ENCODE measurements at regions not wholly inside any gene's neighbourhood (a gene's known extent, or its start where the extent isn't known, plus 50 kb on each side); places are given as distances from the start of the nearest gene placed in this dataset.

DNA sequence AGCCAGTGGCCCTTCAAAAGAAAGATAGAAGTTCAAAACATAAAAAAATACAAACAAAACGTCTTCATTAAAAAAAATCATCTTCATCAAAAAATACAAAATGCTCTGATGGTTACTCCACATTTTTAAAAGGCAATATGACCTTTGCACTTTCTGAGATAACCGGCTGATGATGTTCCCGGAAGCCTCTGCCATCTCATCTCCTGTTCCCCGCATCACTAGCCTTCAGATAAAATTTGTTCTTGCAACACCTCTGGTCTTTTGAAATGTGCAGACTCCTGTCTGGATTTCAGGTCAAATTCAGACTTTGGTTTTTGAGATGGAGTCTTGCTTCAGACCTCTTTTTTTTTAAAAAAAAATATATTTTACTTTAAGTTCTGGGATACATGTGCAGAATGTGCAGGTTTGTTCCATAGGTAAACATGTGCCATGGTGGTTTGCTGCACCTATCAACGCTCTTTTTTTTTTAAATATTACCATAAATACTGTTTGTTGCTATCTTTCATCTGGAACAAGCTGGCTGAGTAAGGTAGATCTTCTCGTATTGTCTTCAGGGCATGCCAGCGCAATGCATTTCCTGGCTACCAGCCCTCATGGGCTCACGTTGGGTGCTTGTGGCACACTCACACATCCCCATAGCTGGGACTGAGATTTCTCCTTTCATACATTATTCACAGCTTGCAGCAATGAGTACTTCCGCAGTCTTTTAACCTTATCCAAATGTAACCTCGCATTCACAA is 418.9 kb upstream of the ARGLU1 start:
- 93% methylated on average over 10 of the region's 10 CpGs for WGBS
- no peak for DNase-seq (ENCODE audit: low read depth in 6 of 9, low spot score in 9 of 9)
- Histone ChIP-seq H3K4me3 (ENCODE audit: low read length in 2 of 2) (no peak overlapping the region), H3K27ac (ENCODE audit: low read depth in 1 of 2, low read length in 1 of 2) (no peak overlapping the region), H3K27me3 (ENCODE audit: control insufficient read depth in 2 of 2, insufficient read depth in 1 of 2, low read length in 1 of 2) (no peaks in the 10 kb centered on the region), H3K9me3 (ENCODE audit: control insufficient read depth in 2 of 2, insufficient read depth in 1 of 2, low read length in 1 of 2) (no peaks in the 10 kb centered on the region), H3K4me1 (ENCODE audit: control insufficient read depth in 2 of 2, insufficient read depth in 2 of 2, low read length in 2 of 2) (no peaks in the 10 kb centered on the region), H3K36me3 (ENCODE audit: control insufficient read depth in 2 of 2, insufficient read depth in 2 of 2, low read length in 1 of 2) (no peaks in the 10 kb centered on the region)

DNA sequence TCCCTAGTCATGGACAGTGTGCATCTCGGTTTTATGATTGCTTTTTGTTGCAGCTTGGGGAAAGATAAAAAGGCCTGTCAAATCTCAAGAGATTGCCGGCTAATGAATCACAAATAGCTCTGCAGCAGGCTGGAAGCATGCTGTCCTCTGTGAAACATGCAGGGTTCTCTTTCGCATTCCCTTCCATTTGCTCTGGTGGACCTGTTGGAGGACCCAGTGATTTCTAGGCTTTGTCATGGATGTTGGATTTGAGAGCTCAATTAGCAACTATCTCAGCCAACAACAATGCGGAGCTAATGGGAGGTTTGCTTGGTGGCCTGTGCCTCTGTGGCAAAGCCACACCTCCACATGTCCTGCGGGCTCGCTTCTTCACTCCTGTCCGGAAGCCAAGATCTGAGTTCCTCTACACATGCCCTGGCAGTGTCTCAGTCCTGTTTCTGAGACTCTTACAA is 418.1 kb upstream of the ARGLU1 start:
- Histone ChIP-seq H3K4me1 (ENCODE audit: control insufficient read depth in 2 of 2, insufficient read depth in 2 of 2, low read length in 2 of 2) (no peaks in the 10 kb centered on the region), H3K27me3 (ENCODE audit: control insufficient read depth in 2 of 2, insufficient read depth in 1 of 2, low read length in 1 of 2) (no peaks in the 10 kb centered on the region), H3K9me3 (ENCODE audit: control insufficient read depth in 2 of 2, insufficient read depth in 1 of 2, low read length in 1 of 2) (no peaks in the 10 kb centered on the region), H3K4me3 (ENCODE audit: low read length in 2 of 2) (no peak overlapping the region), H3K36me3 (ENCODE audit: control insufficient read depth in 2 of 2, insufficient read depth in 2 of 2, low read length in 1 of 2) (no peaks in the 10 kb centered on the region), H3K27ac (ENCODE audit: low read depth in 1 of 2, low read length in 1 of 2) (no peak overlapping the region)
- no peak for DNase-seq (ENCODE audit: low read depth in 6 of 9, low spot score in 9 of 9)
- WGBS = 97% methylated on average over 7 of the region's 7 CpGs

DNA sequence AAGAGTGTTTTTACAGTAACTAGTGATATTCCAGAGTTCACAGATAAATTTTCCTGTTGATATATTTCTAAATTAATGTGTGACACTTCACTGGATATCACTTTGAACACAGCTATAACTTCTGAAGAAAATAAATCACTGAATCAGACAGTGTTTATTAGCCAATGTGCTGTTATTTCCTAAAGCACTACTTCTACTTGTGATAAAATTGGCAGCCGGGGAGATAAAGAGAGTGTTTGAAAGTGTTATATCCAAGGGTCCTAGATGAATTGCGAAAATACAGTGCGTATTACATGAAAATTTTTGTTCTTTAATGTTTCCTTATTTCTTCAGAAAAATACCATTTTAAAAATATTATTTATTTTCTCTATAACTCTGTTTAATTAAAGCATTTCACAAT is 417.5 kb upstream of the ARGLU1 start:
- H3K4me1 ChIP-seq (ENCODE audit: control insufficient read depth in 2 of 2, insufficient read depth in 2 of 2, low read length in 2 of 2) = no peaks in the 10 kb centered on the region
- DNase-seq (ENCODE audit: low read depth in 6 of 9, low spot score in 9 of 9) = no peak
- WGBS = 94% methylated on average over 3 of the region's 3 CpGs
- no peaks in the 10 kb centered on the region for H3K36me3 ChIP-seq (ENCODE audit: control insufficient read depth in 2 of 2, insufficient read depth in 2 of 2, low read length in 1 of 2)
- H3K27ac ChIP-seq (ENCODE audit: low read depth in 1 of 2, low read length in 1 of 2) = no peak overlapping the region
- no peaks in the 10 kb centered on the region for H3K27me3 ChIP-seq (ENCODE audit: control insufficient read depth in 2 of 2, insufficient read depth in 1 of 2, low read length in 1 of 2)
- H3K4me3 ChIP-seq (ENCODE audit: low read length in 2 of 2) = no peak overlapping the region
- no peaks in the 10 kb centered on the region for H3K9me3 ChIP-seq (ENCODE audit: control insufficient read depth in 2 of 2, insufficient read depth in 1 of 2, low read length in 1 of 2)

DNA sequence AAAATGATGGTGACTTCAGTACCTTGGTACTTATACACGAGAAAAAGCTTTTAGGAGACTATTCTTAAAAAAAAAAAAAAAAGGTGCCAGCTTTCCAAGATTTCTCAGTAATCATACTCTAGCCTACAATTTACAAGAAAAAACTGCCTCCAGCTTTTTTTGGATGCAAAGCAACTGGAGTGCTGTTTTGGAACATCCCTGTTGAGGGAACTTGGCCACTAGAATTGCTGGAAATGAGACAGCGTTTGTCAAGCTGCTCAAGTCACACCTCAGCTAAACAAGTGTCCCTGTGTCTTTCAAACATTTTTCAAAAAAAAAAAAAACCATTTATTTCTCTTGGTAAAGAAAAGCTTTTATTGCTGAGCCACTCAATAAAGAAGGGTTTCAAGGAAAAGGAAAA is 413.1 kb upstream of the ARGLU1 start:
- H3K27me3 ChIP-seq (ENCODE audit: control insufficient read depth in 2 of 2, insufficient read depth in 1 of 2, low read length in 1 of 2) = no peaks in the 10 kb centered on the region
- H3K4me3 ChIP-seq (ENCODE audit: low read length in 2 of 2) = no peak overlapping the region
- no peaks in the 10 kb centered on the region for H3K36me3 ChIP-seq (ENCODE audit: control insufficient read depth in 2 of 2, insufficient read depth in 2 of 2, low read length in 1 of 2)
- no peaks in the 10 kb centered on the region for H3K4me1 ChIP-seq (ENCODE audit: control insufficient read depth in 2 of 2, insufficient read depth in 2 of 2, low read length in 2 of 2)
- WGBS = 89% methylated on average over 2 of the region's 2 CpGs
- H3K9me3 ChIP-seq (ENCODE audit: control insufficient read depth in 2 of 2, insufficient read depth in 1 of 2, low read length in 1 of 2) = no peaks in the 10 kb centered on the region
- no peak overlapping the region for H3K27ac ChIP-seq (ENCODE audit: low read depth in 1 of 2, low read length in 1 of 2)
- DNase-seq (ENCODE audit: low read depth in 6 of 9, low spot score in 9 of 9) = no peak

DNA sequence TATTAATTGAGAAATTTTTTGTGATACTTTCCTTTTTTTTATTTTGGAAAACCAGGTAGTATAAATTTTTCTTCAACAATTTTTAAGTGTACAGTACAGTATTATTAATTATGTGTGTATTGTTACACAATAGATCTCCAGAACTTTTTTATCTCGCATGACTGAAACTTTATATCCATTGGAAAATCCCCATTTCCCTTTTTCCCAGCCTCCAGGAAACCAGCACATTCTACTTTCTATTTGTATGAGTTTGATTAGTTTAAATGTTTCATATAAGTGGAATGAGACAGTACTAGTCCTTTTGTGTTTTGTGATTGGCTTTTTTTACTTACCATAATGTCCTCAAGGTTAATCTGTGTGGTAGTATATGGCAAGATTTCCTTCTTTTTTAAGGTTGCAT is 399.5 kb upstream of the ARGLU1 start:
- no peaks in the 10 kb centered on the region for H3K4me1 ChIP-seq (ENCODE audit: control insufficient read depth in 2 of 2, insufficient read depth in 2 of 2, low read length in 2 of 2)
- H3K4me3 ChIP-seq (ENCODE audit: low read length in 2 of 2) = no peak overlapping the region
- DNase-seq (ENCODE audit: low read depth in 6 of 9, low spot score in 9 of 9) = no peak
- no peaks in the 10 kb centered on the region for H3K9me3 ChIP-seq (ENCODE audit: control insufficient read depth in 2 of 2, insufficient read depth in 1 of 2, low read length in 1 of 2)
- H3K36me3 ChIP-seq (ENCODE audit: control insufficient read depth in 2 of 2, insufficient read depth in 2 of 2, low read length in 1 of 2) = no peaks in the 10 kb centered on the region
- no peak overlapping the region for H3K27ac ChIP-seq (ENCODE audit: low read depth in 1 of 2, low read length in 1 of 2)
- H3K27me3 ChIP-seq (ENCODE audit: control insufficient read depth in 2 of 2, insufficient read depth in 1 of 2, low read length in 1 of 2) = no peaks in the 10 kb centered on the region
- WGBS = 94% methylated on average over 1 of the region's 1 CpG

DNA sequence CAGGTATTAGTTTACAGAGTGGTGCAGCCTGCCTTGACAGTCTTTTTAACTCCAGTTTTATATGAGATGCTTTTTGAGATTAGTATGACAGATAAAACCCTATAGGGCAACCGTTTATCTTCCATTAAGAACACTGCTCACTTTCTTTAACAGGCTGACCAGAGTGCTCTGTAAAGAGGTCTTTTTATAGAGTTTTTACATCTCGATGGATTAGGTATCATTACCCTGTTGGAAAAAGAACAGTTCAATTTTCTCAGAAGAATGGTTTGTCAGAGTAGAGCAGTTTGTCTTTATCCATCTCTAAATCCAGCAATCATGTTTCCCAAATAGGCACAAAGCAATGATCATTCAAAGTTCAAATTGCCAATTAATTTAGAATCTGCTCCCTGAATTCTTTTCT is 395.2 kb upstream of the ARGLU1 start:
- no peak overlapping the region for H3K4me3 ChIP-seq (ENCODE audit: low read length in 2 of 2)
- no peaks in the 10 kb centered on the region for H3K9me3 ChIP-seq (ENCODE audit: control insufficient read depth in 2 of 2, insufficient read depth in 1 of 2, low read length in 1 of 2)
- no peaks in the 10 kb centered on the region for H3K4me1 ChIP-seq (ENCODE audit: control insufficient read depth in 2 of 2, insufficient read depth in 2 of 2, low read length in 2 of 2)
- no peak overlapping the region for H3K27ac ChIP-seq (ENCODE audit: low read depth in 1 of 2, low read length in 1 of 2)
- WGBS = 80% methylated on average over 2 of the region's 2 CpGs
- no peak for DNase-seq (ENCODE audit: low read depth in 6 of 9, low spot score in 9 of 9)
- H3K27me3 ChIP-seq (ENCODE audit: control insufficient read depth in 2 of 2, insufficient read depth in 1 of 2, low read length in 1 of 2) = no peaks in the 10 kb centered on the region
- no peaks in the 10 kb centered on the region for H3K36me3 ChIP-seq (ENCODE audit: control insufficient read depth in 2 of 2, insufficient read depth in 2 of 2, low read length in 1 of 2)

DNA sequence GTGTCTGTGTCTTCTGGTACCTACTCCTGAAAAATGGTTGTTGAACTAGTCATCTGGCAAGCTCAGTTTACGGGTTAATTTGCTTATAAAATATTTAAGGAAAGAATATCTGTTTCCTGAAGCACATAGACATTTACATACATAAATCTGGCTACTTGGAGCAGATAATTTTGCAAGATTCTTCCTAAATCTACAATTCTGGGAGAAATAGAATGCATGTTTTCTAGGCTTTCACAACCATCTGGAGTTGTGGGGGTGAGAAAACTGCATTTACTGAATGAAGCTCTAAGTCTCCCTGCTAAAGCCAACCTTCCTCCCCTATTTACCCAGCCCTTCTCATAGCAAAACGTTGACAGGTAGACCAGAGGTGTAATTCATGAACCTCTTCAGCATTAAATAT is 393.7 kb upstream of the ARGLU1 start:
- Histone ChIP-seq H3K4me1 (ENCODE audit: control insufficient read depth in 2 of 2, insufficient read depth in 2 of 2, low read length in 2 of 2) (no peaks in the 10 kb centered on the region), H3K36me3 (ENCODE audit: control insufficient read depth in 2 of 2, insufficient read depth in 2 of 2, low read length in 1 of 2) (no peaks in the 10 kb centered on the region), H3K27ac (ENCODE audit: low read depth in 1 of 2, low read length in 1 of 2) (no peak overlapping the region), H3K4me3 (ENCODE audit: low read length in 2 of 2) (no peak overlapping the region), H3K9me3 (ENCODE audit: control insufficient read depth in 2 of 2, insufficient read depth in 1 of 2, low read length in 1 of 2) (no peaks in the 10 kb centered on the region), H3K27me3 (ENCODE audit: control insufficient read depth in 2 of 2, insufficient read depth in 1 of 2, low read length in 1 of 2) (no peaks in the 10 kb centered on the region)
- 76% methylated on average over 2 of the region's 2 CpGs for WGBS
- no peak for DNase-seq (ENCODE audit: low read depth in 6 of 9, low spot score in 9 of 9)

DNA sequence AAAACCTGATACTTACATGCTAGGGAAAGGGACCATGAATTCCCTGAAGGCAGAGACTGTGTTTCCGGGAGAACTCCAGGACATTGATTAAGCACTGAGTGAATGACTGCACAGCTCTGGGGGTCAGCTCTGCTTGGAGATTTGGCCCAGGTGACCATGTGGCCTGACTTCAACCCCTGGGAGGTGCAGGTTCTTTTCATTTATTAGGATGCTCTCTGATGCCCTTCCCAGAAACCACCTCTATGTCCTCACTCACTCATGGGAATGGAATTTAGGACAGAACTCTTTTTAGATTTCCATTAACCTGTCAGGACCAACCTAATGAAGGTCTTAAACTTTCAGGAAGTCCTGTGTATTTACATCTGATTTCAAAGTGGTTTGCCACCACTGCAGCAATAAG is 393.3 kb upstream of the ARGLU1 start:
- Histone ChIP-seq H3K27ac (ENCODE audit: low read depth in 1 of 2, low read length in 1 of 2) (no peak overlapping the region), H3K4me3 (ENCODE audit: low read length in 2 of 2) (no peak overlapping the region), H3K36me3 (ENCODE audit: control insufficient read depth in 2 of 2, insufficient read depth in 2 of 2, low read length in 1 of 2) (no peaks in the 10 kb centered on the region), H3K9me3 (ENCODE audit: control insufficient read depth in 2 of 2, insufficient read depth in 1 of 2, low read length in 1 of 2) (no peaks in the 10 kb centered on the region), H3K4me1 (ENCODE audit: control insufficient read depth in 2 of 2, insufficient read depth in 2 of 2, low read length in 2 of 2) (no peaks in the 10 kb centered on the region), H3K27me3 (ENCODE audit: control insufficient read depth in 2 of 2, insufficient read depth in 1 of 2, low read length in 1 of 2) (no peaks in the 10 kb centered on the region)
- WGBS = 98% methylated on average over 1 of the region's 1 CpG
- no peak for DNase-seq (ENCODE audit: low read depth in 6 of 9, low spot score in 9 of 9)

DNA sequence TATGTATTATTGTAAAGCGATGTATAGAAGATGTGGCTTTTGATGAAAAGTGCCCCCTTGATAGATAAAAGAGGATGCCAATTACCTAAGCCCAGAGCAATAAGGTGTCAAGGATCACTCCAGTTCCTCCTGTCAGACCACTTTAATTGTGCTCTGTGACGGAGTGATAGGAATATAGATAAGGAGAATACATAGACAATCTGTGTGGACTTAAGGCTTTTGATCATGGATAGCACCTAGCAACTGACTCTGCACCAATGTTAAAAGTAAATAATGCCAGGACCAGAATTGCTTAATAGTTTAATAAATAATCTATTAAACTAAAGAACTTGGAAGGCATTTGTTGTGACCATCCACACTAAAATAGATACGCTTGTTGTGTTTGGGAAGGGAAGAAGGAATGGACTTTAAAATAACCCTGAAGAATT is 390.7 kb upstream of the ARGLU1 start:
- Histone ChIP-seq H3K4me3 (ENCODE audit: low read length in 2 of 2) (no peak overlapping the region), H3K27ac (ENCODE audit: low read depth in 1 of 2, low read length in 1 of 2) (no peak overlapping the region), H3K9me3 (ENCODE audit: control insufficient read depth in 2 of 2, insufficient read depth in 1 of 2, low read length in 1 of 2) (no peaks in the 10 kb centered on the region), H3K27me3 (ENCODE audit: control insufficient read depth in 2 of 2, insufficient read depth in 1 of 2, low read length in 1 of 2) (no peaks in the 10 kb centered on the region), H3K36me3 (ENCODE audit: control insufficient read depth in 2 of 2, insufficient read depth in 2 of 2, low read length in 1 of 2) (no peaks in the 10 kb centered on the region), H3K4me1 (ENCODE audit: control insufficient read depth in 2 of 2, insufficient read depth in 2 of 2, low read length in 2 of 2) (no peaks in the 10 kb centered on the region)
- DNase-seq (ENCODE audit: low read depth in 6 of 9, low spot score in 9 of 9) = no peak
- 94% methylated on average over 3 of the region's 3 CpGs for WGBS
